ENCODE measurements at regions not wholly inside any gene's neighbourhood (a gene's known extent, or its start where the extent isn't known, plus 50 kb on each side); places are given as distances from the start of the nearest gene placed in this dataset.

DNA sequence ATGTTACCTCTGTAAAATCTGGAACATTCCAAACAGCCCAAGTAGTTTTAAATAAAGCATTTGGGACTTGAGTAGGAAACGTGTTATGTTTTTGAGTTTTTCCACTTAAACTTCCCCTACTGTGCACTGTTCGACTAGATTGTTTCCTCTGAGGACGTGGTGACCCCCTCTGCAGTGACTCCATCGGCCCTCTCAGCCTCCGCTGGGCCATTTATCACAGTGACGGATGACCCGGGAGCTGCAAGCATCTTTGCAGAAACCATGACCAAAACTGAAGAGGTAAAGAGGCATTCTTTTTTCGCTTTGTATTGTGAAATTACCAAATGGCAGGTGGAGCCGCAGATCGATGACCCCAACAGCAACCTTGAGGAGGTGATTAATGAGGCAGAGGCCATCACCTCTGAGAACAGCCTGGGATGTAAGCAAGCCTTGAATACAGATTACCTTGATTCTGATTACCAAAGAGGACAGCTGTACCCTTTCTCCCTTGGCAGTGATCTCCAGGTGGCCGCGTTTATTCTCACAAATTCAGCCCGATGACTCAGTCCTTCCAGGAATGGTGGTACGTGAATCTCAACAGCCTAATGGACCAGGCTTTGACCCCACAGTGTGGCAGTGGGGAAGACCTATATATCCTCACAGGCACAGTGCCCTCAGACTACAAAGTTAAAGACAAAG, 79.1 kb upstream of the FAN1 start:
- Histone ChIP-seq H3K27ac (ENCODE audit: low read depth in 1 of 2, low read length in 2 of 2) (no peak overlapping the region), H3K9me3 (ENCODE audit: control insufficient read depth in 4 of 4, low read length in 3 of 4) (no peaks in the 10 kb centered on the region), H3K4me3 (ENCODE audit: low read depth in 1 of 3, low read length in 3 of 3) (no peak overlapping the region), H3K36me3 (ENCODE audit: control insufficient read depth in 4 of 4, insufficient read depth in 3 of 4, low read depth in 1 of 4, low read length in 3 of 4) (no peaks in the 10 kb centered on the region), H3K9ac (ENCODE audit: low read depth in 1 of 2, low read length in 2 of 2) (no peak overlapping the region), H3K27me3 (ENCODE audit: control insufficient read depth in 4 of 4, insufficient read depth in 4 of 4, low read length in 3 of 4) (no peaks in the 10 kb centered on the region), H3K4me1 (ENCODE audit: control insufficient read depth in 4 of 4, insufficient read depth in 4 of 4, low read length in 3 of 4) (no peaks in the 10 kb centered on the region)
- no peak for DNase-seq (ENCODE audit: low spot score)
- WGBS, result 75% methylated on average over 14 of the region's 14 CpGs
- TF ChIP-seq, protein P1, sequence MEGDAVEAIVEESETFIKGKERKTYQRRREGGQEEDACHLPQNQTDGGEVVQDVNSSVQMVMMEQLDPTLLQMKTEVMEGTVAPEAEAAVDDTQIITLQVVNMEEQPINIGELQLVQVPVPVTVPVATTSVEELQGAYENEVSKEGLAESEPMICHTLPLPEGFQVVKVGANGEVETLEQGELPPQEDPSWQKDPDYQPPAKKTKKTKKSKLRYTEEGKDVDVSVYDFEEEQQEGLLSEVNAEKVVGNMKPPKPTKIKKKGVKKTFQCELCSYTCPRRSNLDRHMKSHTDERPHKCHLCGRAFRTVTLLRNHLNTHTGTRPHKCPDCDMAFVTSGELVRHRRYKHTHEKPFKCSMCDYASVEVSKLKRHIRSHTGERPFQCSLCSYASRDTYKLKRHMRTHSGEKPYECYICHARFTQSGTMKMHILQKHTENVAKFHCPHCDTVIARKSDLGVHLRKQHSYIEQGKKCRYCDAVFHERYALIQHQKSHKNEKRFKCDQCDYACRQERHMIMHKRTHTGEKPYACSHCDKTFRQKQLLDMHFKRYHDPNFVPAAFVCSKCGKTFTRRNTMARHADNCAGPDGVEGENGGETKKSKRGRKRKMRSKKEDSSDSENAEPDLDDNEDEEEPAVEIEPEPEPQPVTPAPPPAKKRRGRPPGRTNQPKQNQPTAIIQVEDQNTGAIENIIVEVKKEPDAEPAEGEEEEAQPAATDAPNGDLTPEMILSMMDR (IDR thresholded peaks at IDR 0.05; ENCODE audit: low read depth, low read length, missing input control), result no peak
- TF ChIP-seq NR2F2 (IDR thresholded peaks at IDR 0.05) (no peak), FOXA2 (IDR thresholded peaks at IDR 0.05) (no peak), TAF1 (conservative IDR thresholded peaks at IDR 0.05) (no peak), JUND (IDR thresholded peaks at IDR 0.05) (no peak), RAD21 (IDR thresholded peaks at IDR 0.05) (no peak), FOXA1 (IDR thresholded peaks at IDR 0.05) (no peak), HNF4G (IDR thresholded peaks at IDR 0.05) (no peak), REST (IDR thresholded peaks at IDR 0.05) (no peak), GABPA (IDR thresholded peaks at IDR 0.05 in 1 of 2, conservative IDR thresholded peaks at IDR 0.05 in 1 of 2) (no peak), RXRA (IDR thresholded peaks at IDR 0.05) (no peak), HNF4A (conservative IDR thresholded peaks at IDR 0.05) (no peak), YY1 (IDR thresholded peaks at IDR 0.05) (no peak), SP1 (IDR thresholded peaks at IDR 0.05) (no peak)
- TF ChIP-seq, protein P2, sequence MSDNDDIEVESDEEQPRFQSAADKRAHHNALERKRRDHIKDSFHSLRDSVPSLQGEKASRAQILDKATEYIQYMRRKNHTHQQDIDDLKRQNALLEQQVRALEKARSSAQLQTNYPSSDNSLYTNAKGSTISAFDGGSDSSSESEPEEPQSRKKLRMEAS (IDR thresholded peaks at IDR 0.05), result no peak
- TF ChIP-seq, protein P3, sequence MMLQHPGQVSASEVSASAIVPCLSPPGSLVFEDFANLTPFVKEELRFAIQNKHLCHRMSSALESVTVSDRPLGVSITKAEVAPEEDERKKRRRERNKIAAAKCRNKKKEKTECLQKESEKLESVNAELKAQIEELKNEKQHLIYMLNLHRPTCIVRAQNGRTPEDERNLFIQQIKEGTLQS (IDR thresholded peaks at IDR 0.05), result no peak

DNA sequence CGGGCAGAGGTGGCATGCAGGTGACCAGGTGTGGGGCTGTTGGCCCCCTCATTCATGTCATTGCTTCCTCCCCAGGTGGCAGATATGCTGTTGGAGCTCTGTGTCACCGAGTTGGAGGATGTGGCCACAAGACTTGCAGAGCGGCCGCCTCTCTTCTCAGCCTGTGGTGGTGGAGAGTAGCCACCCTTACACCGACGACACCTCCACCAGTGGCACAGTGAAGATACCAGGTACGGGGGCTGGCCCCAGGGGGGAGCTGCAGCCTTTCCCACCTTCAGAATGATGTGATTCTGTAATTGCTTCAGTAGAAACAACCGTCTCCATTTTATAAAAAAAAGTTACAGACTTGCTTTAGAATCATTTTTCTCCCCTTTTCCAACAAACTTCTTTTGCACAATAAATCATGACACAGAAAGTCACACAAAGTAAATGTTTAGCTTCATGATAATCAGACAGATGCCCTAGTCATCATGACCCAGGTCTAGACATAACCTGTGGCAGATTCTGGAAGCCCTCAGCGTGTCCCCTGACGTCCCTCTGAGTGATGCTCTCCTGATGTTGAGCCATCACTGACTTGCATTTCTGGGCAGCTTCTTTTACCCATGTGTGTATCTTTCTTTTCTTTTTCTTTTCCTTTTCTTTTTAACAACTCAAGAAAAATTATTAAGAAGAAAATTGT, 76.0 kb upstream of the FAN1 start:
- H3K9ac ChIP-seq (ENCODE audit: low read depth in 1 of 2, low read length in 2 of 2), result no peak overlapping the region
- peaks cover 0 to 2% (median 0%) of the 10 kb centered on the region in 4 donors for H3K27me3 ChIP-seq (ENCODE audit: control insufficient read depth in 4 of 4, insufficient read depth in 4 of 4, low read length in 3 of 4)
- 83% methylated on average over 10 of the region's 10 CpGs for WGBS
- H3K36me3 ChIP-seq (ENCODE audit: control insufficient read depth in 4 of 4, insufficient read depth in 3 of 4, low read depth in 1 of 4, low read length in 3 of 4), result no peaks in the 10 kb centered on the region
- H3K27ac ChIP-seq (ENCODE audit: low read depth in 1 of 2, low read length in 2 of 2), result no peak overlapping the region
- H3K9me3 ChIP-seq (ENCODE audit: control insufficient read depth in 4 of 4, low read length in 3 of 4), result no peaks in the 10 kb centered on the region
- DNase-seq (ENCODE audit: low spot score), result no peak
- no peak overlapping the region for H3K4me3 ChIP-seq (ENCODE audit: low read depth in 1 of 3, low read length in 3 of 3)
- H3K4me1 ChIP-seq (ENCODE audit: control insufficient read depth in 4 of 4, insufficient read depth in 4 of 4, low read length in 3 of 4), result no peaks in the 10 kb centered on the region
- TF ChIP-seq FOXA2 (IDR thresholded peaks at IDR 0.05), result no peak
- no peak for TF ChIP-seq HNF4G (IDR thresholded peaks at IDR 0.05)
- no peak for TF ChIP-seq EGR1 (IDR thresholded peaks at IDR 0.05; ENCODE audit: low read depth in 2 of 2)
- TF ChIP-seq TAF1 (conservative IDR thresholded peaks at IDR 0.05), result no peak
- no peak for TF ChIP-seq FOXA1 (IDR thresholded peaks at IDR 0.05)
- TF ChIP-seq, protein P2 (IDR thresholded peaks at IDR 0.05), result no peak
- no peak for TF ChIP-seq SP1 (IDR thresholded peaks at IDR 0.05)
- TF ChIP-seq NR2F2 (IDR thresholded peaks at IDR 0.05), result no peak
- TF ChIP-seq GABPA (IDR thresholded peaks at IDR 0.05 in 1 of 2, conservative IDR thresholded peaks at IDR 0.05 in 1 of 2), result no peak
- TF ChIP-seq, protein P3 (IDR thresholded peaks at IDR 0.05), result no peak
- TF ChIP-seq REST (IDR thresholded peaks at IDR 0.05), result no peak
- TF ChIP-seq YY1 (IDR thresholded peaks at IDR 0.05), result no peak
- no peak for TF ChIP-seq ZBTB33 (IDR thresholded peaks at IDR 0.05)

Data from liver (tissue), 8 donors.